Adrenal gland (tissue), 9 donors: ENCODE measurements at regions not wholly inside any gene's neighbourhood (a gene's known extent, or its start where the extent isn't known, plus 50 kb on each side); places are given as distances from the start of the nearest gene placed in this dataset.

Experiments
- DNase-seq, 7 donors: peaks; one replicate each; pipeline ENCODE4 v3.0.0-alpha.2; 2019 to 2020
- H3K27ac ChIP-seq, 5 donors: fragments of 200-600 bp; sonication (generic) in 4 of 5; 1 replicate in 3 of 5; 2 replicates in 2 of 5; pipeline versions ENCODE4 v1.5.1 to v1.8.0; 2016 to 2020; ENCODE audit warnings: mild to moderate bottlenecking in 1 of 5
- H3K27me3 ChIP-seq: fragments of 200-600 bp; 2 replicates; pipeline ENCODE4 v1.8.0; 2021
- H3K36me3 ChIP-seq, 2 donors: fragments of 200-600 bp; replicated peaks in 1 of 2; 1 replicate in 1 of 2; 2 replicates in 1 of 2; pipeline versions ENCODE4 v1.5.1 to v1.8.0; 2018 to 2022
- H3K4me1 ChIP-seq, 2 donors: fragments of 200-600 bp; replicated peaks in 1 of 2; 1 replicate in 1 of 2; 2 replicates in 1 of 2; pipeline versions ENCODE4 v1.5.1 to v1.8.0; 2018 to 2021
- H3K4me3 ChIP-seq, 4 donors: fragments of 200-600 bp; sonication (generic) in 3 of 4; one replicate each; pipeline ENCODE4 v1.5.1; 2016 to 2018
- H3K9me3 ChIP-seq, 3 donors: fragments of 200-600 bp; sonication (generic) in 1 of 3; replicated peaks in 1 of 3; 1 replicate in 2 of 3; 2 replicates in 1 of 3; pipeline versions ENCODE4 v1.5.1 to v1.8.0; 2016 to 2021
- CTCF ChIP-seq, 6 experiments: fragments of 450-650 bp in 4 of 6; fragments of 200-600 bp in 2 of 6; sonication (generic) in 1 of 6; IDR thresholded peaks; 1 replicate in 5 of 6; 2 replicates in 1 of 6; pipeline versions ENCODE4 v1.5.1 to v1.8.0; 2016 to 2021; ENCODE audit warnings: antibody characterized with exemption in 6 of 6, mild to moderate bottlenecking in 2 of 6, moderate library complexity in 1 of 6
- POLR2A ChIP-seq, 2 donors: fragments of 450-650 bp; IDR thresholded peaks; one replicate each; pipeline ENCODE4 v1.6.1; 2017; ENCODE audit warnings: antibody characterized with exemption in 2 of 2, mild to moderate bottlenecking in 2 of 2, moderate library complexity in 1 of 2
- WGBS, 4 donors: extraction: QIAGEN DNeasy Blood & Tissue Kit in 2 of 4; methylation state at CpG; one replicate each; pipeline versions ENCODE4 v1.1.5 to v1.1.7; 2013 to 2017; 5-methylcytosine and 5-hydroxymethylcytosine counted together
- intact Hi-C, 2 donors: fragments of 100-400 bp; cut with DNase I; formaldehyde crosslinking; loops; one replicate each; pipeline versions ENCODE4 v1.14.1 to v1.15.0; 2022 to 2023
- donor health status: healthy with polysubstance abuse.
- donor health status: Bipolar disorder and iron deficiency.
- donor health status: DM: yes; HTN: yes; CAD: no.
- donor health status: DM: no; HTN: no; CAD: no.
- donor health status: DM: no; HTN: no; CAD: no.

GRCh38 chr6:144845186-144845585 lies 560.1 kb downstream of the UTRN start:
- DNase-seq = no peak
- intact Hi-C loops = no loop called here
- no peak overlapping the region for H3K4me3 ChIP-seq
- no peaks in the 10 kb centered on the region for H3K9me3 ChIP-seq
- H3K27ac ChIP-seq = no peak overlapping the region
- peaks cover 0 to 17% of the 10 kb centered on the region in 2 donors for H3K36me3 ChIP-seq
- H3K27me3 ChIP-seq = no peaks in the 10 kb centered on the region
- no peak for TF ChIP-seq CTCF (IDR thresholded peaks at IDR 0.05)
- no peak for TF ChIP-seq POLR2A (IDR thresholded peaks at IDR 0.05)
- peaks cover 0 to 5% of the 10 kb centered on the region in 2 donors for H3K4me1 ChIP-seq

- Histone ChIP-seq H3K36me3 (peaks cover 0 to 8% of the 10 kb centered on the region in 2 donors), H3K27me3 (no peaks in the 10 kb centered on the region), H3K4me3 (no peak overlapping the region), H3K4me1 (peaks cover 0 to 5% of the 10 kb centered on the region in 2 donors), H3K9me3 (peaks cover 0 to 4% (median 0%) of the 10 kb centered on the region in 3 donors), H3K27ac (no peak overlapping the region)
- intact Hi-C loops = no loop called here
- TF ChIP-seq CTCF (IDR thresholded peaks at IDR 0.05) (no peak), POLR2A (IDR thresholded peaks at IDR 0.05) (no peak)
- DNase-seq = no peak
- WGBS, 4 donors = 90 to 95% (median 92%) methylated on average over 2 of the region's 2 CpGs
These were observed 562.8 kb downstream of the UTRN start for GRCh38 chr6:144847916-144848315.

- no peak for TF ChIP-seq POLR2A (IDR thresholded peaks at IDR 0.05)
- TF ChIP-seq CTCF (IDR thresholded peaks at IDR 0.05) = no peak
- Histone ChIP-seq H3K27ac (no peak overlapping the region), H3K4me1 (peaks cover 0 to 4% of the 10 kb centered on the region in 2 donors), H3K4me3 (no peak overlapping the region), H3K27me3 (no peaks in the 10 kb centered on the region), H3K9me3 (peaks cover 0 to 4% (median 0%) of the 10 kb centered on the region in 3 donors), H3K36me3 (peaks cover 0 to 8% of the 10 kb centered on the region in 2 donors)
- WGBS, 4 donors = 94 to 100% (median 95%) methylated on average over 2 of the region's 2 CpGs
- intact Hi-C loops = no loop called here
- DNase-seq = no peak
These were observed 564.8 kb downstream of the UTRN start for GRCh38 chr6:144849920-144850319.

GRCh38 chr6:144853603-144854002 lies 568.5 kb downstream of the UTRN start:
- 81 to 91% (median 84%) methylated on average over 4 of the region's 4 CpGs for WGBS, 4 donors
- Histone ChIP-seq H3K27me3 (no peaks in the 10 kb centered on the region), H3K9me3 (peaks cover 0 to 4% (median 0%) of the 10 kb centered on the region in 3 donors), H3K36me3 (peaks cover 0 to 4% of the 10 kb centered on the region in 2 donors), H3K27ac (no peak overlapping the region), H3K4me1 (no peaks in the 10 kb centered on the region), H3K4me3 (no peak overlapping the region)
- intact Hi-C loops = no loop called here
- no peak for DNase-seq
- no peak for TF ChIP-seq POLR2A (IDR thresholded peaks at IDR 0.05)
- TF ChIP-seq CTCF (IDR thresholded peaks at IDR 0.05) = no peak
